ENCODE measurements at regions not wholly inside any gene's neighbourhood (a gene's known extent, or its start where the extent isn't known, plus 50 kb on each side); places are given as distances from the start of the nearest gene placed in this dataset.

GRCh38 chr14:50040895-50041465 is 75.4 kb downstream of the VCPKMT start:
- DNase-seq: no peak
- Histone ChIP-seq H3K27me3 (ENCODE audit: control insufficient read depth, insufficient read depth, low read length) (no peaks in the 10 kb centered on the region), H3K4me3 (ENCODE audit: insufficient read depth, low read depth, low read length) (no peak overlapping the region)

DNA sequence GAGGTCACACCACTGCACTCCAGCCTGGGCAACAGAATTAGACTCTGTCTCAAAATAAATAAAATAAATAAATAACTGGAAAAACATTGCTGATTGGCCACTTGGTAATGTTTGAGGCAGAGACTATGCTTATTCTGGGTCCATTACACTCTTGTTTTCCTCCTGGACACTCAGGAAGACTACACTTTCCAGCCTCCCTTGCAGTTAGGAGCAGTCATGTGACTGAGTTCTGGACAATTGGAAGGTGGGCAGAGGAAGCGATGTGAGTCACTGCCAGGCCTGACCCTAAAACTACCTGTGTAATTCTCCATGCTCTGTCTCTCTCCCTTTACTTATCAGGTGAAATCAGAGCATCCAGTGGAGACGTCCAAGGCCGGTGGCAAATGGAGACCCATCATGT is 74.4 kb downstream of the VCPKMT start:
- DNase-seq: no peak
- H3K27me3 ChIP-seq (ENCODE audit: control insufficient read depth, insufficient read depth, low read length): no peaks in the 10 kb centered on the region

More at GRCh38 chr14:50040895-50041465, 75.4 kb downstream of the VCPKMT start:
- no peaks in the 10 kb centered on the region for H3K36me3 ChIP-seq (replicated peaks; ENCODE audit: control insufficient read depth, insufficient read depth, low read length)

GRCh38 chr14:50044042-50044651 is 72.2 kb downstream of the VCPKMT start:
- H3K36me3 ChIP-seq (replicated peaks; ENCODE audit: control insufficient read depth, insufficient read depth, low read length): no peaks in the 10 kb centered on the region
- DNase-seq: no peak
- H3K27me3 ChIP-seq (ENCODE audit: control insufficient read depth, insufficient read depth, low read length): no peaks in the 10 kb centered on the region
- no peak overlapping the region for H3K4me3 ChIP-seq (ENCODE audit: insufficient read depth, low read depth, low read length)

More for the DNA sequence above, 74.4 kb downstream of the VCPKMT start:
- no peak overlapping the region for H3K4me3 ChIP-seq (ENCODE audit: insufficient read depth, low read depth, low read length)
- H3K36me3 ChIP-seq (replicated peaks; ENCODE audit: control insufficient read depth, insufficient read depth, low read length): no peaks in the 10 kb centered on the region

DNA sequence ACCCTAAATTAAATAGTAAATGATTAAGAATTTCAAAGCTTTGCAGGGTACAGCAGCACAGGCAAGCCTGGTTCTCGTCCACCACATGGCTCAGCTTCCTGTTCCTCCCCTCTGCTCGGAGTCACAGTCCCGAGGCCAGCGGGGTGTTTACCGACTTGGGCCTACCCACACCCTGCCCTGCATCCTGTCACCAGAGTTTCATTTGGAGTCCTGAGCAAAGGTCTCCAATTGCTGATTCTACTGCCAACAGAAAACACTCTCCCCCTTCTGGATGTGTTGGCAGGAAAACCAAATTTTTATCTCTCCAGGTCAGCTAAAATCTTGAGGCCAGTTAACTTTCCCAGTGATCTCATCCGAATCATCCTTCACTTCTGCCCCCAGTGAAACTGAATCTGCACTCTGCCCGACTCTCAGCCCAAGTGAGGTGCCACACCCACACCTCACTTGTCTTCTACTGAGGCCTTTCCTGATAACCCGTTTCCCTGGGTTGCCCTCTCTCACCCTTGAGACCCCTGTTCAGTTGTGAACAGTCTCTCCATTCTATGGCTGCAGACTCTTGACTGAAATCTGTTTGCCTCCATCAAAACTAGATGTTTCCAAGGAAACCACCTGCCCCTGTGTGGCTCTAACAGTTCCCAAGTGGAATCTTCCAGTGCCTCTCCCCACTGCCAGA is 71.2 kb downstream of the VCPKMT start:
- Histone ChIP-seq H3K27me3 (ENCODE audit: control insufficient read depth, insufficient read depth, low read length) (no peaks in the 10 kb centered on the region), H3K36me3 (replicated peaks; ENCODE audit: control insufficient read depth, insufficient read depth, low read length) (no peaks in the 10 kb centered on the region), H3K4me3 (ENCODE audit: insufficient read depth, low read depth, low read length) (no peak overlapping the region)
- DNase-seq: no peak

DNA sequence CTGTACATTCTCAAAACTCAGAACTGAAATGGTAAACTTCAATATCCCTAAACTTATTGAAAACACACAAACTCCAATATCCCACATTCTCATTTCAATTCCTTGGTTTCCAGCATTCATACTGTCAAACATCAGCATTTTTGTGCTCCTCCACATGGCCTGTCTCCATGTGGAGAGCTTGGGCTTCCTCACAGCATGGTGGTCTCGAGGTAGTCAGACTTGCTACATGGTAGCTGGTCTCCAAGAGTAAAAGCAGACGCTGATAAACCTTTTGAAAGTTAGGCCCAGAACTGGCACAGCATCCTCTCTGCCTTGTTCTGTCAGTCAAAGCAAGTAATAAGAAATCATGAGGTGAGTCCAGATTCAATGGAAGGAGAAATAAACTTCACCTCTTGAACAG is 70.5 kb downstream of the VCPKMT start:
- H3K27me3 ChIP-seq (ENCODE audit: control insufficient read depth, insufficient read depth, low read length): no peaks in the 10 kb centered on the region
- DNase-seq: no peak
- H3K4me3 ChIP-seq (ENCODE audit: insufficient read depth, low read depth, low read length): no peak overlapping the region
- H3K36me3 ChIP-seq (replicated peaks; ENCODE audit: control insufficient read depth, insufficient read depth, low read length): no peaks in the 10 kb centered on the region

- H3K36me3 ChIP-seq (replicated peaks; ENCODE audit: control insufficient read depth, insufficient read depth, low read length): no peaks in the 10 kb centered on the region
- DNase-seq: no peak
- no peaks in the 10 kb centered on the region for H3K27me3 ChIP-seq (ENCODE audit: control insufficient read depth, insufficient read depth, low read length)
- no peak overlapping the region for H3K4me3 ChIP-seq (ENCODE audit: insufficient read depth, low read depth, low read length)
Measured at GRCh38 chr14:50047274-50047676, 69.1 kb downstream of the VCPKMT start.

- Histone ChIP-seq H3K4me3 (ENCODE audit: insufficient read depth, low read depth, low read length) (no peak overlapping the region), H3K36me3 (replicated peaks; ENCODE audit: control insufficient read depth, insufficient read depth, low read length) (no peaks in the 10 kb centered on the region), H3K27me3 (ENCODE audit: control insufficient read depth, insufficient read depth, low read length) (no peaks in the 10 kb centered on the region)
- no peak for DNase-seq
Measured at GRCh38 chr14:50049093-50049492, 67.3 kb downstream of the VCPKMT start.

- H3K36me3 ChIP-seq (replicated peaks; ENCODE audit: control insufficient read depth, insufficient read depth, low read length): no peaks in the 10 kb centered on the region
- no peak overlapping the region for H3K4me3 ChIP-seq (ENCODE audit: insufficient read depth, low read depth, low read length)
- H3K27me3 ChIP-seq (ENCODE audit: control insufficient read depth, insufficient read depth, low read length): no peaks in the 10 kb centered on the region
- no peak for DNase-seq
Measured at GRCh38 chr14:50049703-50050570, 66.4 kb downstream of the VCPKMT start.

DNA sequence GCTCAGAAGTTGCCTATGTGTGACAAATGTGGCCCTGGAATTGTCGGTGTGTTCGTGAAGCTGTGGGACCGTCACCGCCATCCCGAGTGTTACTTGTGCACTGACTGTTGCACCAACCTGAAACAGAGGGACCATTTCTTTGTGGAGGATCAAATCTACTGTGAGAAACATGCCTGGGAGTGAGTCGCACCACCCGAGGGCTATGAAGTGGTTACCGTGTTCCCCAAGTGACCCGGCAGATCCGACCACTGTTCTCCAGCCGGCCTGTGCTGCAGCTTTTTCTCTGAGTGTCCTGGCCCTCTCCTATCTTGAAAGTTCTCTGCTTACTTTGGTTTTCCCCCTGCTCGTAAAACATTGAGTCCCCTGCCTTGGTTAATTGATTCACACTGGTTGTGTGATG is 65.3 kb downstream of the VCPKMT start:
- no peaks in the 10 kb centered on the region for H3K27me3 ChIP-seq (ENCODE audit: control insufficient read depth, insufficient read depth, low read length)
- no peaks in the 10 kb centered on the region for H3K36me3 ChIP-seq (replicated peaks; ENCODE audit: control insufficient read depth, insufficient read depth, low read length)
- no peak for DNase-seq
- H3K4me3 ChIP-seq (ENCODE audit: insufficient read depth, low read depth, low read length): no peak overlapping the region

DNA sequence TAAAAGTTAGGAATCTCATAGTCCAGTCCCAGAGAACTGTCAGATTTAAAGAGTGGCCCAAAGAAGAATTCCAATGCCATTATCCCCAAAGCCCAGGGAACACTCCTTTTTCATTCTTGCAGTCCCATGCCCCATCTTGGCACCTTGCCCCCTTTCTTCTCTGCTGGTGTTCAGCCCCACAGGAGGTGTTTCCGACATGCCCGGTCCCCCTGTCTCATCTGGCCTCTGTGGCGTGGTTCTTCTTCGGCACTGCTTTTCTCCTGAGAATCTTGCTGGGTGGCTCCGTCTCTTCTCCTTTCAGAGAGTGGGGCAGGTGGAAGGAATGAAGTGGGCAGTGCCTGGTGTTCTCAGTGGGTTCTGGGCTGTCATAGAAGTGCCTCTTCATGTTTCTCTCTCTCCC is 64.7 kb downstream of the VCPKMT start:
- Histone ChIP-seq H3K36me3 (replicated peaks; ENCODE audit: control insufficient read depth, insufficient read depth, low read length) (no peaks in the 10 kb centered on the region), H3K4me3 (ENCODE audit: insufficient read depth, low read depth, low read length) (no peak overlapping the region), H3K27me3 (ENCODE audit: control insufficient read depth, insufficient read depth, low read length) (no peaks in the 10 kb centered on the region)
- no peak for DNase-seq

DNA sequence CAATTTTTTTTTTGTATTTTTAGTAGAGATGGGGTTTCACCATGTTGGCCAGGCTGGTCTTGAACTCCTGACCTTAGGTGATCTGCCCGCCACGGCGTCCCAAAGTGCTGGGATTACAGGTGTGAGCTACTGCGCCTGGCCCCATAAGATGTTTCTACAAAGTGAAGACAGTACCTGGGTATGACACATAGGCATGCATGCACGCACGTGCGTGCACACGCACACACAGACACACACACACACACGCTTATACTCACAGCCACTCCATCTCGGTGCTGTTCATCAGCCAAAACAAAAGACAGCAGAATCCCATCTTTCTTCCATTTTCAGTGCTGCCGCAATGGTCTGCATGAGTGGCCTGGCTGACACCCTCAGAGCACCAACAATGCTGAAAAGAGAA is 63.9 kb downstream of the VCPKMT start:
- no peak overlapping the region for H3K4me3 ChIP-seq (ENCODE audit: insufficient read depth, low read depth, low read length)
- DNase-seq: no peak
- H3K27me3 ChIP-seq (ENCODE audit: control insufficient read depth, insufficient read depth, low read length): no peaks in the 10 kb centered on the region
- no peaks in the 10 kb centered on the region for H3K36me3 ChIP-seq (replicated peaks; ENCODE audit: control insufficient read depth, insufficient read depth, low read length)

DNA sequence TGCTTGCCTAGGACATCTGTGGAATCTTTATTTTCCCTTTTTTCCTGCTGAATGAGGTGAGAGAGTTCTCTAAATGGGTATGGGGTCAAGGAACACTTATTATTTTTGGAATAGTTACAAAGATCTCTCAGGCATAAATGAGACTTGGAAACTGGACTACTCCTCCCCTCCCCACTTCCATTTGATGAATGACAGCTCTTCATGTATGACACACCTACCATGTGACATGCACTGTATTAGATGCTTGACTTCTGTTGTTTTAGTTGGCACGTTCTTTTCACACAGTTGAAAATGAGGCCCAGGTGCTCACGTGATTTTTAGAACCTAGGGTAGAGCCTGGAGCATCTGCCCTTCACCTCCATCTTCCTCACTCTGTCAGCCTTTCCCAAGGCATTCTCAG is 62.4 kb downstream of the VCPKMT start:
- H3K36me3 ChIP-seq (replicated peaks; ENCODE audit: control insufficient read depth, insufficient read depth, low read length): no peaks in the 10 kb centered on the region
- no peak for DNase-seq
- H3K4me3 ChIP-seq (ENCODE audit: insufficient read depth, low read depth, low read length): no peak overlapping the region
- no peaks in the 10 kb centered on the region for H3K27me3 ChIP-seq (ENCODE audit: control insufficient read depth, insufficient read depth, low read length)

DNA sequence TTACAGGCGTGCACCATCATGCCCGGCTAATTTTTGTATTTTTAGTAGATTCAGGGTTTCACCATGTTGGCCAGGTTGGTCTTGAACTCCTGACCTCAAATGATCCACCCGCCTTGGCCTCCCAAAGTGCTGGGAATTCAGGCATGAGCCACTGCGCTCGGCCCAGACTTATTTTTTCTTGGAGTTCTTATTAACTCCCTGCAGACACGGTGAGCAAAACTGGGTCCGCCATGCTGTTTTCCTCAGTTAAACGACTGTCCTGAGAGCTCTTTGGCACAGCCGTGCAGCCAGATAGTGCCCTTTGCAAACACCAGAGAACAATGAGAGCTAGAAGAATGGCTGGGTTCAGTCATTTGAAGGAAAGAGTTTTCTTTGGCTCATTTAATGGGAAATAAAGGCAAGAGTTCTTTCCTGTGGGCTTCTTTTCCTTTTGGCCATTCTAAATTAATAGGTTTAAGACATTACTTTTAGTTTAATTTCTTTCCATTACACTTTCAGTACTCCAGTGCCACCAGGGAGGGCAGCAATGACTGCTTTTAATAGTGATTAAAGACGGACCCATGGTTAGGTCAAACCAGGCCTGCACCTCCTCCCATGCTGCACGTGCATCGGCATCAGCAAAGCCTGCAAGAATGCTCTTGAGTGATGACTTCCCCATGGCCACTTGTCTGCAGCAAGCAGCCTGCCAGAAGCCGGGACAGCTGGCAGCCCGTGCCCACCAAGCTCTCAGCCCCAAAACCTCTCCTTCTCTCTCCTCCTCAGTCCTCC is 60.7 kb downstream of the VCPKMT start:
- no peaks in the 10 kb centered on the region for H3K36me3 ChIP-seq (replicated peaks; ENCODE audit: control insufficient read depth, insufficient read depth, low read length)
- no peak for DNase-seq

GRCh38 chr14:50056435-50056834 is 59.9 kb downstream of the VCPKMT start:
- no peak overlapping the region for H3K4me3 ChIP-seq (ENCODE audit: insufficient read depth, low read depth, low read length)
- no peaks in the 10 kb centered on the region for H3K27me3 ChIP-seq (ENCODE audit: control insufficient read depth, insufficient read depth, low read length)

More for the DNA sequence above, 60.7 kb downstream of the VCPKMT start:
- H3K27me3 ChIP-seq (ENCODE audit: control insufficient read depth, insufficient read depth, low read length): no peaks in the 10 kb centered on the region
- H3K4me3 ChIP-seq (ENCODE audit: insufficient read depth, low read depth, low read length): no peak overlapping the region

More at GRCh38 chr14:50056435-50056834, 59.9 kb downstream of the VCPKMT start:
- no peak for DNase-seq
- no peaks in the 10 kb centered on the region for H3K36me3 ChIP-seq (replicated peaks; ENCODE audit: control insufficient read depth, insufficient read depth, low read length)
